Activated CD8-positive, alpha-beta T cell treated with anti-CD3 and anti-CD28 coated beads for 36 hours (primary cell): ENCODE measurements at regions not wholly inside any gene's neighbourhood (a gene's known extent, or its start where the extent isn't known, plus 50 kb on each side); places are given as distances from the start of the nearest gene placed in this dataset.

Experiments
- ATAC-seq: fragments of 200-7000 bp; cut with Tn5 transposase; one replicate; pipeline ENCODE4 v1.10.0; 2021; ENCODE audit warnings: mild to moderate bottlenecking, moderate library complexity
- CTCF ChIA-PET: fragments of 350-600 bp; sonication (Branson Sonifier 250); formaldehyde crosslinking; loops from one replicate; lab custom pipeline; 2021; ENCODE audit warnings: antibody characterized with exemption; lab: Charles Lee
- POLR2A ChIA-PET: fragments of 350-600 bp; sonication (Branson Sonifier 250); formaldehyde crosslinking; loops from one replicate; lab custom pipeline; 2021; ENCODE audit warnings: antibody characterized with exemption; lab: Charles Lee
- DNase-seq: peaks from one replicate; pipeline ENCODE4 v3.0.0-alpha.2; 2020
- H3K27ac Mint-ChIP-seq: one replicate; pipeline ENCODE4 v1.8.0; 2021; ENCODE audit warnings: mild to moderate bottlenecking, mixed read lengths
- H3K27me3 Mint-ChIP-seq: one replicate; pipeline ENCODE4 v1.8.0; 2021; ENCODE audit warnings: mixed read lengths
- H3K36me3 Mint-ChIP-seq: one replicate; pipeline ENCODE4 v1.8.0; 2021; ENCODE audit warnings: low read depth, mixed read lengths
- H3K4me1 Mint-ChIP-seq: one replicate; pipeline ENCODE4 v1.8.0; 2021; ENCODE audit warnings: low read depth, mixed read lengths
- H3K4me3 Mint-ChIP-seq: one replicate; pipeline ENCODE4 v1.8.0; 2021; ENCODE audit warnings: mild to moderate bottlenecking, moderate library complexity, mixed read lengths
- H3K9me3 Mint-ChIP-seq: one replicate; pipeline ENCODE4 v1.8.0; 2021; ENCODE audit warnings: mixed read lengths
- intact Hi-C: fragments of 100-400 bp; cut with micrococcal nuclease; formaldehyde crosslinking; loops from one replicate; pipeline ENCODE4 v1.10.0; 2022
- TF ChIP-seq, protein P1 (sequence below): fragments of 200-600 bp; IDR thresholded peaks from one replicate; pipeline ENCODE4 v1.8.0; 2022; ENCODE audit warnings: antibody characterized with exemption, mild to moderate bottlenecking

- intact Hi-C loops, result no loop called here
Measured at GRCh38 chr1:81349194-81349965, 451.4 kb upstream of the ADGRL2 start.

GRCh38 chr1:81345110-81345509, 455.6 kb upstream of the ADGRL2 start:
- Mint-ChIP-seq H3K36me3 (no peaks in the 10 kb centered on the region), H3K4me3 (no peak overlapping the region), H3K27ac (no peak overlapping the region), H3K27me3 (no peaks in the 10 kb centered on the region), H3K4me1 (no peaks in the 10 kb centered on the region), H3K9me3 (no peaks in the 10 kb centered on the region)
- intact Hi-C loops, result no loop called here
- ATAC-seq, result no peak
- no peak for DNase-seq
- ChIA-PET CTCF (no interaction called here), POLR2A (no interaction called here)
- TF ChIP-seq, protein P1, sequence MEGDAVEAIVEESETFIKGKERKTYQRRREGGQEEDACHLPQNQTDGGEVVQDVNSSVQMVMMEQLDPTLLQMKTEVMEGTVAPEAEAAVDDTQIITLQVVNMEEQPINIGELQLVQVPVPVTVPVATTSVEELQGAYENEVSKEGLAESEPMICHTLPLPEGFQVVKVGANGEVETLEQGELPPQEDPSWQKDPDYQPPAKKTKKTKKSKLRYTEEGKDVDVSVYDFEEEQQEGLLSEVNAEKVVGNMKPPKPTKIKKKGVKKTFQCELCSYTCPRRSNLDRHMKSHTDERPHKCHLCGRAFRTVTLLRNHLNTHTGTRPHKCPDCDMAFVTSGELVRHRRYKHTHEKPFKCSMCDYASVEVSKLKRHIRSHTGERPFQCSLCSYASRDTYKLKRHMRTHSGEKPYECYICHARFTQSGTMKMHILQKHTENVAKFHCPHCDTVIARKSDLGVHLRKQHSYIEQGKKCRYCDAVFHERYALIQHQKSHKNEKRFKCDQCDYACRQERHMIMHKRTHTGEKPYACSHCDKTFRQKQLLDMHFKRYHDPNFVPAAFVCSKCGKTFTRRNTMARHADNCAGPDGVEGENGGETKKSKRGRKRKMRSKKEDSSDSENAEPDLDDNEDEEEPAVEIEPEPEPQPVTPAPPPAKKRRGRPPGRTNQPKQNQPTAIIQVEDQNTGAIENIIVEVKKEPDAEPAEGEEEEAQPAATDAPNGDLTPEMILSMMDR, result no peak

More at GRCh38 chr1:81349194-81349965, 451.4 kb upstream of the ADGRL2 start:
- CTCF ChIA-PET, result no interaction called here
- H3K4me3 Mint-ChIP-seq, result no peak overlapping the region
- H3K36me3 Mint-ChIP-seq, result no peaks in the 10 kb centered on the region
- H3K4me1 Mint-ChIP-seq, result no peaks in the 10 kb centered on the region
- H3K27me3 Mint-ChIP-seq, result no peaks in the 10 kb centered on the region
- POLR2A ChIA-PET, result no interaction called here
- ATAC-seq (no peak), DNase-seq (no peak)
- H3K27ac Mint-ChIP-seq, result no peak overlapping the region
- TF ChIP-seq, protein P1, result no peak
- H3K9me3 Mint-ChIP-seq, result no peaks in the 10 kb centered on the region

DNA sequence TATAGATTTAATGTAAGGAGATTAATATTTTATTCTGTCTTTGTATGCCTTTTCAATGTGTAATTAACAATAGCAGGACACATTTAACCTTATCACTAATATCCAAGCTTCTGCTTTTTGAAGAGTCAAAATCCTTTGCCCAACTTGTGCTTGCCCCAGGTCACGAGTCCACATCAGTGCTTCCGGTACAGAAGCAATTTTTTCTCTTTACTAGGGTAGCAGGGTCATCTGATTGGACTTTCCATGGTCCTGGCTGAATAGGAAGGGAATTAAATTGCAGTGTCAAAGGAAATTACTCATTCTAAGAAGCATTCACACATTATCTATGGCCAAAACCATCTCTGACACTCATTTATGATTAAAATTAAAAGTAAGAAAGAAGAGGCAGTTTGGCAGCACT, 460.5 kb upstream of the ADGRL2 start:
- H3K27me3 Mint-ChIP-seq, result no peaks in the 10 kb centered on the region
- H3K4me1 Mint-ChIP-seq, result no peaks in the 10 kb centered on the region
- no peak overlapping the region for H3K27ac Mint-ChIP-seq
- POLR2A ChIA-PET, result no interaction called here
- intact Hi-C loops, result no loop called here
- TF ChIP-seq, protein P1, result no peak
- H3K36me3 Mint-ChIP-seq, result no peaks in the 10 kb centered on the region
- CTCF ChIA-PET, result no interaction called here
- no peak for ATAC-seq
- no peak for DNase-seq
- peaks cover 3% of the 10 kb centered on the region for H3K9me3 Mint-ChIP-seq
- H3K4me3 Mint-ChIP-seq, result no peak overlapping the region

DNA sequence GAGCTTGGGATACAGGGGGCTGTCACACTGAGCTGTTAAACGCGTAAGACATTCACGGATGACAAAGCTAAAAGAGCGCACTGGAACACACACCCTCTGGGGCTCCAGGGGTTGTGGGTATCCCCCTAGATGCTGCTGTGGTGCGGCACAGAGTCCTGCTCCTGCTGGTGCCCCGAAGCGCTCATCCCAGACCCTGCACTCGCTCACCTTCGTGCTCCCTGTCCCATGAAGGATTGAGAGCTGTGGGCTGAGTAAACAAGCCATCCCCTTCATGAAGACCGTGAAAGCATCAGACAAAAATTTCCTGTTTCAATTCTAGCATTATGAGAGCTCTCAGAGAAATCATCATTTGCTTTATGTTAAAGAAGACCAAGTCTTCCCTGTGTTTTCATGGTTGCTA, 463.5 kb upstream of the ADGRL2 start:
- H3K4me1 Mint-ChIP-seq, result no peaks in the 10 kb centered on the region
- CTCF ChIA-PET, result no interaction called here
- no peaks in the 10 kb centered on the region for H3K27me3 Mint-ChIP-seq
- no peak for ATAC-seq
- no peak for DNase-seq
- intact Hi-C loops, result no loop called here
- no peak overlapping the region for H3K27ac Mint-ChIP-seq
- H3K9me3 Mint-ChIP-seq, result peaks cover 3% of the 10 kb centered on the region
- no peaks in the 10 kb centered on the region for H3K36me3 Mint-ChIP-seq
- TF ChIP-seq, protein P1, result no peak
- H3K4me3 Mint-ChIP-seq, result no peak overlapping the region
- POLR2A ChIA-PET, result no interaction called here

GRCh38 chr1:81335876-81336275, 464.9 kb upstream of the ADGRL2 start:
- intact Hi-C loops, result no loop called here
- CTCF ChIA-PET, result no interaction called here
- Mint-ChIP-seq H3K27ac (no peak overlapping the region), H3K27me3 (no peaks in the 10 kb centered on the region), H3K9me3 (peaks cover 3% of the 10 kb centered on the region), H3K36me3 (no peaks in the 10 kb centered on the region), H3K4me1 (no peaks in the 10 kb centered on the region), H3K4me3 (no peak overlapping the region)
- TF ChIP-seq, protein P1, result no peak
- POLR2A ChIA-PET, result no interaction called here
- DNase-seq (no peak), ATAC-seq (no peak)
